Neural cell (in vitro differentiated cells): ENCODE measurements at regions not wholly inside any gene's neighbourhood (a gene's known extent, or its start where the extent isn't known, plus 50 kb on each side); places are given as distances from the start of the nearest gene placed in this dataset.

Experiments used
- H2AFZ ChIP-seq: fragments of 200-600, 300-800 bp; sonication (generic), shearing (Covaris generic); 2 replicates; pipeline ENCODE4 v1.6.0; 2014; ENCODE audit warnings: low read depth, mild to moderate bottlenecking, antibody characterized with exemption, low read length, moderate library complexity
- H3F3A ChIP-seq: fragments of 200-600 bp; shearing (Covaris generic); 2 replicates; pipeline ENCODE4 v1.6.1; 2016; ENCODE audit warnings: mild to moderate bottlenecking, moderate library complexity, mixed read lengths, antibody characterized with exemption, low read length; ENCODE audit not compliant: insufficient read depth, poor library complexity, severe bottlenecking
- H3K27ac ChIP-seq: fragments of 200-600, 300-800 bp; sonication (generic), shearing (Covaris generic); 2 replicates; pipeline ENCODE4 v1.5.1; 2014; ENCODE audit warnings: mild to moderate bottlenecking, low read length, moderate library complexity
- H3K27me3 ChIP-seq: fragments of 300-800, 200-600 bp; sonication (generic), shearing (Covaris generic); 2 replicates; pipeline ENCODE4 v1.6.0; 2014; ENCODE audit warnings: mild to moderate bottlenecking, low read depth, low read length, moderate library complexity; ENCODE audit not compliant: insufficient read depth
- H3K36me3 ChIP-seq: fragments of 300-800, 200-600 bp; sonication (generic), shearing (Covaris generic); 2 replicates; pipeline ENCODE4 v1.5.1; 2014; ENCODE audit warnings: mild to moderate bottlenecking, antibody characterized with exemption, low read length, moderate library complexity; ENCODE audit not compliant: insufficient read depth
- H3K4me2 ChIP-seq: fragments of 300-800, 200-600 bp; sonication (generic), shearing (Covaris generic); 2 replicates; pipeline ENCODE4 v1.6.0; 2014; ENCODE audit warnings: mild to moderate bottlenecking, low read length
- H3K4me3 ChIP-seq: fragments of 300-800, 200-600 bp; sonication (generic), shearing (Covaris generic); 2 replicates; pipeline ENCODE4 v1.5.1; 2014; ENCODE audit warnings: mild to moderate bottlenecking, low read length, moderate library complexity
- H3K79me2 ChIP-seq: fragments of 200-600 bp; shearing (Covaris generic); replicated peaks from 2 replicates; pipeline ENCODE4 v1.6.0; 2014; ENCODE audit warnings: mild to moderate bottlenecking, low read length, moderate library complexity; ENCODE audit not compliant: insufficient read depth
- H3K9ac ChIP-seq: fragments of 300-800, 200-600 bp; sonication (generic), shearing (Covaris generic); 2 replicates; pipeline ENCODE4 v1.6.1; 2016; ENCODE audit warnings: mild to moderate bottlenecking, low read length, mixed read lengths
- H3K9me2 ChIP-seq: fragments of 200-600 bp; shearing (Covaris generic); 2 replicates; pipeline ENCODE4 v1.6.1; 2016; ENCODE audit warnings: mild to moderate bottlenecking, low read length, mixed read lengths; ENCODE audit not compliant: insufficient read depth
- H3K9me3 ChIP-seq: fragments of 200-600, 300-800 bp; sonication (generic), shearing (Covaris generic); 2 replicates; pipeline ENCODE4 v1.6.1; 2016; ENCODE audit warnings: mild to moderate bottlenecking, mixed run types, low read length, moderate library complexity, mixed read lengths
- H4K20me1 ChIP-seq: fragments of 200-600 bp; shearing (Covaris generic); 2 replicates; pipeline ENCODE4 v1.6.1; 2016; ENCODE audit warnings: mild to moderate bottlenecking, mixed run types; ENCODE audit not compliant: insufficient read depth
- EP300 ChIP-seq: fragments of 450-650 bp; conservative IDR thresholded peaks from 2 replicates; pipeline ENCODE4 v1.6.1; 2014; ENCODE audit warnings: antibody characterized with exemption, mild to moderate bottlenecking, moderate library complexity; ENCODE audit not compliant: poor library complexity, severe bottlenecking
- EZH2 ChIP-seq: fragments of 200-600, 300-800 bp; shearing (Covaris generic), sonication (generic); IDR thresholded peaks from 2 replicates; pipeline ENCODE4 v1.6.1; 2014; ENCODE audit warnings: antibody characterized with exemption, low read length, borderline replicate concordance, mild to moderate bottlenecking; ENCODE audit not compliant: insufficient read depth, poor library complexity, severe bottlenecking
- MXI1 ChIP-seq: fragments of 450-650 bp; conservative IDR thresholded peaks from 2 replicates; pipeline ENCODE4 v1.6.1; 2014; ENCODE audit warnings: antibody characterized with exemption, mild to moderate bottlenecking; ENCODE audit not compliant: poor library complexity, severe bottlenecking
- POLR2AphosphoS5 ChIP-seq: IDR thresholded peaks from 2 replicates; pipeline ENCODE4 v1.6.1; 2012
- RAD21 ChIP-seq: fragments of 450-650 bp; conservative IDR thresholded peaks from 2 replicates; pipeline ENCODE4 v1.6.1; 2014; ENCODE audit warnings: antibody characterized with exemption, mild to moderate bottlenecking, moderate library complexity
- SMC3 ChIP-seq: fragments of 450-650 bp; conservative IDR thresholded peaks from 2 replicates; pipeline ENCODE4 v1.6.1; 2014; ENCODE audit warnings: antibody characterized with exemption, mild to moderate bottlenecking, moderate library complexity; ENCODE audit not compliant: poor library complexity
- TAF1 ChIP-seq: IDR thresholded peaks from 2 replicates; pipeline ENCODE4 v1.6.1; 2012; ENCODE audit warnings: low read depth
- TF ChIP-seq, protein P1 (sequence below): IDR thresholded peaks from 2 replicates; pipeline ENCODE4 v1.6.1; 2012; ENCODE audit warnings: borderline replicate concordance
- TF ChIP-seq, protein P2 (sequence below): fragments of 450-650 bp; IDR thresholded peaks from 2 replicates; pipeline ENCODE4 v1.5.1; 2014; ENCODE audit warnings: antibody characterized with exemption, mild to moderate bottlenecking, moderate library complexity; ENCODE audit not compliant: poor library complexity, severe bottlenecking

DNA sequence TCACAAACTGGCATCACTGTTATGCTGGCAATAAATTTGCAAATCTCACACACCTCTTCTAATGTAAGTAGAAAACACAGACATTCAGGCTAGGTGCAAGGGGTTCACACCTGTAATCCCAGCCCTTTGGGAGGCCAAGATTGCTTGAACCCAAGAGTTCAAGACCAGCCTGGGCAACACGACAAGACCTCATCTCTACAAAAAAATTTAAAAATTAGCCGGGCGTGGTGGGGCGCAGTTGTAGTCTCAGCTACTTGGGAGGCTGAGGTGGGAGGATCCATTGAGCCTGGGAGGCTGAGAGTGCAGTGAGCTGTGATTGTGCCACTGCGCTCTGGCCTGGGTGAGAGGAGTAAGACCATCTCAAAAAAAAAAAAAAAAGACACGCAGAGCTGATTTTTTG lies 83.1 kb upstream of the ENPP6 start:
- TF ChIP-seq EZH2 (no peak), MXI1 (no peak), SMC3 (no peak), TAF1 (no peak), RAD21 (no peak), POLR2AphosphoS5 (no peak), EP300 (no peak)
- TF ChIP-seq, protein P1, sequence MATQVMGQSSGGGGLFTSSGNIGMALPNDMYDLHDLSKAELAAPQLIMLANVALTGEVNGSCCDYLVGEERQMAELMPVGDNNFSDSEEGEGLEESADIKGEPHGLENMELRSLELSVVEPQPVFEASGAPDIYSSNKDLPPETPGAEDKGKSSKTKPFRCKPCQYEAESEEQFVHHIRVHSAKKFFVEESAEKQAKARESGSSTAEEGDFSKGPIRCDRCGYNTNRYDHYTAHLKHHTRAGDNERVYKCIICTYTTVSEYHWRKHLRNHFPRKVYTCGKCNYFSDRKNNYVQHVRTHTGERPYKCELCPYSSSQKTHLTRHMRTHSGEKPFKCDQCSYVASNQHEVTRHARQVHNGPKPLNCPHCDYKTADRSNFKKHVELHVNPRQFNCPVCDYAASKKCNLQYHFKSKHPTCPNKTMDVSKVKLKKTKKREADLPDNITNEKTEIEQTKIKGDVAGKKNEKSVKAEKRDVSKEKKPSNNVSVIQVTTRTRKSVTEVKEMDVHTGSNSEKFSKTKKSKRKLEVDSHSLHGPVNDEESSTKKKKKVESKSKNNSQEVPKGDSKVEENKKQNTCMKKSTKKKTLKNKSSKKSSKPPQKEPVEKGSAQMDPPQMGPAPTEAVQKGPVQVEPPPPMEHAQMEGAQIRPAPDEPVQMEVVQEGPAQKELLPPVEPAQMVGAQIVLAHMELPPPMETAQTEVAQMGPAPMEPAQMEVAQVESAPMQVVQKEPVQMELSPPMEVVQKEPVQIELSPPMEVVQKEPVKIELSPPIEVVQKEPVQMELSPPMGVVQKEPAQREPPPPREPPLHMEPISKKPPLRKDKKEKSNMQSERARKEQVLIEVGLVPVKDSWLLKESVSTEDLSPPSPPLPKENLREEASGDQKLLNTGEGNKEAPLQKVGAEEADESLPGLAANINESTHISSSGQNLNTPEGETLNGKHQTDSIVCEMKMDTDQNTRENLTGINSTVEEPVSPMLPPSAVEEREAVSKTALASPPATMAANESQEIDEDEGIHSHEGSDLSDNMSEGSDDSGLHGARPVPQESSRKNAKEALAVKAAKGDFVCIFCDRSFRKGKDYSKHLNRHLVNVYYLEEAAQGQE, result no peak
- TF ChIP-seq, protein P2, sequence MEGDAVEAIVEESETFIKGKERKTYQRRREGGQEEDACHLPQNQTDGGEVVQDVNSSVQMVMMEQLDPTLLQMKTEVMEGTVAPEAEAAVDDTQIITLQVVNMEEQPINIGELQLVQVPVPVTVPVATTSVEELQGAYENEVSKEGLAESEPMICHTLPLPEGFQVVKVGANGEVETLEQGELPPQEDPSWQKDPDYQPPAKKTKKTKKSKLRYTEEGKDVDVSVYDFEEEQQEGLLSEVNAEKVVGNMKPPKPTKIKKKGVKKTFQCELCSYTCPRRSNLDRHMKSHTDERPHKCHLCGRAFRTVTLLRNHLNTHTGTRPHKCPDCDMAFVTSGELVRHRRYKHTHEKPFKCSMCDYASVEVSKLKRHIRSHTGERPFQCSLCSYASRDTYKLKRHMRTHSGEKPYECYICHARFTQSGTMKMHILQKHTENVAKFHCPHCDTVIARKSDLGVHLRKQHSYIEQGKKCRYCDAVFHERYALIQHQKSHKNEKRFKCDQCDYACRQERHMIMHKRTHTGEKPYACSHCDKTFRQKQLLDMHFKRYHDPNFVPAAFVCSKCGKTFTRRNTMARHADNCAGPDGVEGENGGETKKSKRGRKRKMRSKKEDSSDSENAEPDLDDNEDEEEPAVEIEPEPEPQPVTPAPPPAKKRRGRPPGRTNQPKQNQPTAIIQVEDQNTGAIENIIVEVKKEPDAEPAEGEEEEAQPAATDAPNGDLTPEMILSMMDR, result no peak
- H3K27me3 ChIP-seq, result no peaks in the 10 kb centered on the region
- H3K36me3 ChIP-seq, result no peaks in the 10 kb centered on the region
- no peaks in the 10 kb centered on the region for H3F3A ChIP-seq
- no peaks in the 10 kb centered on the region for H3K9me2 ChIP-seq
- H3K4me3 ChIP-seq, result no peak overlapping the region
- no peak overlapping the region for H2AFZ ChIP-seq
- no peak overlapping the region for H3K9ac ChIP-seq
- no peaks in the 10 kb centered on the region for H4K20me1 ChIP-seq
- H3K79me2 ChIP-seq, result no peaks in the 10 kb centered on the region
- peaks cover 4% of the 10 kb centered on the region for H3K9me3 ChIP-seq
- no peak overlapping the region for H3K27ac ChIP-seq
- H3K4me2 ChIP-seq, result no peak overlapping the region

DNA sequence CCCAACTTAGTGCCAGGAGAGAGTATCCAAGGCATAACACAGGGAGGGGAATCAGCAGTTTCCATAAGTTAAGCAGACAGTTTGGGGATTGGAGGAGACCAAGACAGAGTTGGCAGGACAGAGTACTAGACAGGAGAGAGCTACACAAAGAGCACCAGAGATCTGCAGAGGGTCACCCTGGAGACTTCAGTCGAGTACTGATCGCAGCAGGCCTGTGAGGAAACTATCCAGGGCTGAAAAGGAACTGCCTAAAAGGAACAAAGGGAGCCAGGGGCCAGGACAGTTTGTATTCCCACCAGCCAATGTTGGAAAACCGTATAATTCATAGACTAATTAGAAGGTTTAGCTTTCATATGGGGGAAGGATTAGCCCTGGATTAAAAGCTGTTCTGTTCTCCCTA lies 80.6 kb upstream of the ENPP6 start:
- Histone ChIP-seq H3K27me3 (no peaks in the 10 kb centered on the region), H3K36me3 (no peaks in the 10 kb centered on the region), H3K79me2 (no peaks in the 10 kb centered on the region), H4K20me1 (no peaks in the 10 kb centered on the region), H3K4me3 (no peak overlapping the region), H3K9me2 (no peaks in the 10 kb centered on the region), H3F3A (no peaks in the 10 kb centered on the region), H3K9ac (no peak overlapping the region), H3K27ac (no peak overlapping the region), H3K9me3 (no peaks in the 10 kb centered on the region), H2AFZ (no peak overlapping the region), H3K4me2 (no peak overlapping the region)
- no peak for TF ChIP-seq SMC3
- TF ChIP-seq EZH2, result no peak
- no peak for TF ChIP-seq POLR2AphosphoS5
- TF ChIP-seq MXI1, result no peak
- TF ChIP-seq, protein P2, result no peak
- TF ChIP-seq, protein P1, result no peak
- TF ChIP-seq EP300, result no peak
- no peak for TF ChIP-seq TAF1
- no peak for TF ChIP-seq RAD21
